ENCODE measurements at regions not wholly inside any gene's neighbourhood (a gene's known extent, or its start where the extent isn't known, plus 50 kb on each side); places are given as distances from the start of the nearest gene placed in this dataset.

DNA sequence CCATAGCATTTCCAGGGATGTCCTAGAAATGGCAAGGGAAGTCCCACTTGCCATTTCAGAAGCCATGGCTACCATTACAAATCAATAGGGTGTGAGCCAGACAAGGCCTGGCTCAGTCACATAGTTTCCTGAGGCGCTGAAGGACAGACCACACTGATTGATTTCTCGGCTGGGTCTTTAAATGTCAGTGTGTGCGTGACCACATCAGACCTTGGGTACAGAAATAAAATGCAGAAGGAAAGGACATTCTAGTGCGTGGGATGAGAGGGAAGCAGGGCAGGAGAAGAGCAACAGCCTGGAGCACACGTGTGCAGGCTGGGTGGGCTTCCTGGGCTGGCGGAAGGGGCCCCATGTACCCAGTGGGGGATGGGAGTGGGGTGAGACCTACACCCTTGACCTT is 58.7 kb upstream of the LYRM9 start:
- Histone ChIP-seq H3K4me1 (ENCODE audit: control insufficient read depth in 4 of 4, insufficient read depth in 4 of 4, low read length in 3 of 4) (no peaks in the 10 kb centered on the region), H3K36me3 (ENCODE audit: control insufficient read depth in 4 of 4, insufficient read depth in 3 of 4, low read depth in 1 of 4, low read length in 3 of 4) (no peaks in the 10 kb centered on the region), H3K9me3 (ENCODE audit: control insufficient read depth in 4 of 4, low read length in 3 of 4) (no peaks in the 10 kb centered on the region), H3K27me3 (ENCODE audit: control insufficient read depth in 4 of 4, insufficient read depth in 4 of 4, low read length in 3 of 4) (no peaks in the 10 kb centered on the region), H3K4me3 (ENCODE audit: low read depth in 1 of 3, low read length in 3 of 3) (no peak overlapping the region), H3K27ac (ENCODE audit: low read depth in 1 of 2, low read length in 2 of 2) (no peak overlapping the region), H3K9ac (ENCODE audit: low read depth in 1 of 2, low read length in 2 of 2) (no peak overlapping the region)
- no peak for TF ChIP-seq RAD21 (IDR thresholded peaks at IDR 0.05)
- TF ChIP-seq SP1 (IDR thresholded peaks at IDR 0.05), result no peak
- no peak for TF ChIP-seq GABPA (IDR thresholded peaks at IDR 0.05 in 1 of 2, conservative IDR thresholded peaks at IDR 0.05 in 1 of 2)
- no peak for TF ChIP-seq RXRA (IDR thresholded peaks at IDR 0.05)
- TF ChIP-seq, protein P1, sequence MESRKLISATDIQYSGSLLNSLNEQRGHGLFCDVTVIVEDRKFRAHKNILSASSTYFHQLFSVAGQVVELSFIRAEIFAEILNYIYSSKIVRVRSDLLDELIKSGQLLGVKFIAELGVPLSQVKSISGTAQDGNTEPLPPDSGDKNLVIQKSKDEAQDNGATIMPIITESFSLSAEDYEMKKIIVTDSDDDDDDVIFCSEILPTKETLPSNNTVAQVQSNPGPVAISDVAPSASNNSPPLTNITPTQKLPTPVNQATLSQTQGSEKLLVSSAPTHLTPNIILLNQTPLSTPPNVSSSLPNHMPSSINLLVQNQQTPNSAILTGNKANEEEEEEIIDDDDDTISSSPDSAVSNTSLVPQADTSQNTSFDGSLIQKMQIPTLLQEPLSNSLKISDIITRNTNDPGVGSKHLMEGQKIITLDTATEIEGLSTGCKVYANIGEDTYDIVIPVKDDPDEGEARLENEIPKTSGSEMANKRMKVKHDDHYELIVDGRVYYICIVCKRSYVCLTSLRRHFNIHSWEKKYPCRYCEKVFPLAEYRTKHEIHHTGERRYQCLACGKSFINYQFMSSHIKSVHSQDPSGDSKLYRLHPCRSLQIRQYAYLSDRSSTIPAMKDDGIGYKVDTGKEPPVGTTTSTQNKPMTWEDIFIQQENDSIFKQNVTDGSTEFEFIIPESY (IDR thresholded peaks at IDR 0.05), result no peak
- no peak for DNase-seq (ENCODE audit: low spot score)
- 76% methylated on average over 6 of the region's 6 CpGs for WGBS

DNA sequence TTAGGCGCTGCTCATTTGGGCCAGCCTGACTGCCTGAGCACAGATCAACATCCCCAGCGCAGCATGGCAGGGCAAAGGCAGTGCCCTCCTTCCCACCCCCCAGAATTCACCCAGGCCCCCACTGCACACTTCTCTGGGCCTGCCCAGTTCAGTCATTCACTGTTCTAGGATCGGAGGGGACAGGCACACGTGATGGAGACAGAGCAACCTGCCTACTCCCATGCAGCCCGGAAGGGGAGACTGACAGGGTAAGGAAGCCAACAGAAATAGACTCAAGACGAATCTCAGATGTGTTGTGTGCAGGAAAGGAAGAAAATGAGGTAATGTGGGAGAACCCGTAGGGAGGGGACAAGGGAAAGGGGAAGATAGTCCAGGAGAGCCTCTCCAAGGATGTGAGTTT is 59.2 kb upstream of the LYRM9 start:
- Histone ChIP-seq H3K36me3 (ENCODE audit: control insufficient read depth in 4 of 4, insufficient read depth in 3 of 4, low read depth in 1 of 4, low read length in 3 of 4) (no peaks in the 10 kb centered on the region), H3K27ac (ENCODE audit: low read depth in 1 of 2, low read length in 2 of 2) (no peak overlapping the region), H3K4me3 (ENCODE audit: low read depth in 1 of 3, low read length in 3 of 3) (no peak overlapping the region), H3K27me3 (ENCODE audit: control insufficient read depth in 4 of 4, insufficient read depth in 4 of 4, low read length in 3 of 4) (no peaks in the 10 kb centered on the region), H3K9ac (ENCODE audit: low read depth in 1 of 2, low read length in 2 of 2) (no peak overlapping the region), H3K4me1 (ENCODE audit: control insufficient read depth in 4 of 4, insufficient read depth in 4 of 4, low read length in 3 of 4) (no peaks in the 10 kb centered on the region), H3K9me3 (ENCODE audit: control insufficient read depth in 4 of 4, low read length in 3 of 4) (no peaks in the 10 kb centered on the region)
- 68% methylated on average over 7 of the region's 7 CpGs for WGBS
- no peak for DNase-seq (ENCODE audit: low spot score)
- TF ChIP-seq GABPA (IDR thresholded peaks at IDR 0.05 in 1 of 2, conservative IDR thresholded peaks at IDR 0.05 in 1 of 2) (no peak), SP1 (IDR thresholded peaks at IDR 0.05) (no peak)
- TF ChIP-seq, protein P2, sequence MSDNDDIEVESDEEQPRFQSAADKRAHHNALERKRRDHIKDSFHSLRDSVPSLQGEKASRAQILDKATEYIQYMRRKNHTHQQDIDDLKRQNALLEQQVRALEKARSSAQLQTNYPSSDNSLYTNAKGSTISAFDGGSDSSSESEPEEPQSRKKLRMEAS (IDR thresholded peaks at IDR 0.05), result no peak

DNA sequence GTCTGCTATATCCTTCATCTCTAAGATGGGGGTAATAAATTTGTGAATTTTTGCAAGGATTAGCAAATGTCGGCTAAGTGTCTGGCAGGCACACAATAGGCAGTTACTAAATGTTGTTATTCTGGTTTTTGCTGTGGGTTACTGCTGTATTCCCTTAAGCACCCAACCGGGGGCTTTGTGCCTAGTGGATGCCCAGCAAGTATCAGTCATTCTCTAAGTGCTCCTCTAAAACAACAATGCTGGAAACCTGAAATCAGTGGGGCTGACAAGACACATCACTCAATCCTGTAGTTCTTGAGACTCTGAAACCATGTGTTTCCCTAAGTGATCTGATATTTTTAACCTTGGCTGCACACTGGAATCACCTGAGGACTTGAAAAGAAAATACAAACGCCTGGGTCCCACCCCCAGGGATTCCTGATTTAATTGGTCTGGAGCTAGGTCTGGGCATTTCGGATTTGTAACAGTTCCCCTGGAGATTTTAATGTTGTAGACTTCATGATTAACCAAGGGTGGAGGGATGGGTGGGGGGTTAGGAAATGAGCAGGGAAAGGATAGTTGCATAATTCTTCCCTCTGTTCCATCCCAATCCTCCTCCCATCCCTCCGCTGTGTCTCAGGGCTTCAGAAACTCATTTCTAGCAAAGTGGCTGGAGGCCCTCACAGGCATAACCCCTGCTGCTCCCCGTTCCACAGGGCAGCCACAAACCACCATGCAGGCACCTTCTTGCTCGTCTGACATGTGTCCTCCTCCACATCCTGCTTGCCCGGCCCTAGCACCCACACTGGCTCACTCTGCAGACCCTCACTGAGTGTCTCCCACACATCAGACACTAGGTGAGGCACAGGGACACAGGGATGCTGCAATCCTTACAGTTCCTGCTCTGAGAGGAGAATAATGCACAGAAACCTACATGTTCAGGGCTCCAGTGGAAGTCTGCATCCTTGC is 61.7 kb upstream of the LYRM9 start:
- no peak overlapping the region for H3K27ac ChIP-seq (ENCODE audit: low read depth in 1 of 2, low read length in 2 of 2)
- DNase-seq (ENCODE audit: low spot score), result no peak
- WGBS, result 68% methylated on average over 8 of the region's 8 CpGs
- TF ChIP-seq, protein P1 (IDR thresholded peaks at IDR 0.05), result no peak
- no peak for TF ChIP-seq TAF1 (conservative IDR thresholded peaks at IDR 0.05)
- no peak for TF ChIP-seq FOXA1 (IDR thresholded peaks at IDR 0.05)
- TF ChIP-seq FOXA2 (IDR thresholded peaks at IDR 0.05), result no peak
- TF ChIP-seq, protein P3, sequence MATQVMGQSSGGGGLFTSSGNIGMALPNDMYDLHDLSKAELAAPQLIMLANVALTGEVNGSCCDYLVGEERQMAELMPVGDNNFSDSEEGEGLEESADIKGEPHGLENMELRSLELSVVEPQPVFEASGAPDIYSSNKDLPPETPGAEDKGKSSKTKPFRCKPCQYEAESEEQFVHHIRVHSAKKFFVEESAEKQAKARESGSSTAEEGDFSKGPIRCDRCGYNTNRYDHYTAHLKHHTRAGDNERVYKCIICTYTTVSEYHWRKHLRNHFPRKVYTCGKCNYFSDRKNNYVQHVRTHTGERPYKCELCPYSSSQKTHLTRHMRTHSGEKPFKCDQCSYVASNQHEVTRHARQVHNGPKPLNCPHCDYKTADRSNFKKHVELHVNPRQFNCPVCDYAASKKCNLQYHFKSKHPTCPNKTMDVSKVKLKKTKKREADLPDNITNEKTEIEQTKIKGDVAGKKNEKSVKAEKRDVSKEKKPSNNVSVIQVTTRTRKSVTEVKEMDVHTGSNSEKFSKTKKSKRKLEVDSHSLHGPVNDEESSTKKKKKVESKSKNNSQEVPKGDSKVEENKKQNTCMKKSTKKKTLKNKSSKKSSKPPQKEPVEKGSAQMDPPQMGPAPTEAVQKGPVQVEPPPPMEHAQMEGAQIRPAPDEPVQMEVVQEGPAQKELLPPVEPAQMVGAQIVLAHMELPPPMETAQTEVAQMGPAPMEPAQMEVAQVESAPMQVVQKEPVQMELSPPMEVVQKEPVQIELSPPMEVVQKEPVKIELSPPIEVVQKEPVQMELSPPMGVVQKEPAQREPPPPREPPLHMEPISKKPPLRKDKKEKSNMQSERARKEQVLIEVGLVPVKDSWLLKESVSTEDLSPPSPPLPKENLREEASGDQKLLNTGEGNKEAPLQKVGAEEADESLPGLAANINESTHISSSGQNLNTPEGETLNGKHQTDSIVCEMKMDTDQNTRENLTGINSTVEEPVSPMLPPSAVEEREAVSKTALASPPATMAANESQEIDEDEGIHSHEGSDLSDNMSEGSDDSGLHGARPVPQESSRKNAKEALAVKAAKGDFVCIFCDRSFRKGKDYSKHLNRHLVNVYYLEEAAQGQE (IDR thresholded peaks at IDR 0.05), result no peak
- TF ChIP-seq JUND (IDR thresholded peaks at IDR 0.05), result no peak
- no peak for TF ChIP-seq NR2F2 (IDR thresholded peaks at IDR 0.05)
- no peak for TF ChIP-seq HNF4A (conservative IDR thresholded peaks at IDR 0.05)
- no peak for TF ChIP-seq GABPA (IDR thresholded peaks at IDR 0.05 in 1 of 2, conservative IDR thresholded peaks at IDR 0.05 in 1 of 2)
- no peak for TF ChIP-seq EGR1 (IDR thresholded peaks at IDR 0.05; ENCODE audit: low read depth in 2 of 2)
- TF ChIP-seq HNF4G (IDR thresholded peaks at IDR 0.05), result no peak
- TF ChIP-seq, protein P4, sequence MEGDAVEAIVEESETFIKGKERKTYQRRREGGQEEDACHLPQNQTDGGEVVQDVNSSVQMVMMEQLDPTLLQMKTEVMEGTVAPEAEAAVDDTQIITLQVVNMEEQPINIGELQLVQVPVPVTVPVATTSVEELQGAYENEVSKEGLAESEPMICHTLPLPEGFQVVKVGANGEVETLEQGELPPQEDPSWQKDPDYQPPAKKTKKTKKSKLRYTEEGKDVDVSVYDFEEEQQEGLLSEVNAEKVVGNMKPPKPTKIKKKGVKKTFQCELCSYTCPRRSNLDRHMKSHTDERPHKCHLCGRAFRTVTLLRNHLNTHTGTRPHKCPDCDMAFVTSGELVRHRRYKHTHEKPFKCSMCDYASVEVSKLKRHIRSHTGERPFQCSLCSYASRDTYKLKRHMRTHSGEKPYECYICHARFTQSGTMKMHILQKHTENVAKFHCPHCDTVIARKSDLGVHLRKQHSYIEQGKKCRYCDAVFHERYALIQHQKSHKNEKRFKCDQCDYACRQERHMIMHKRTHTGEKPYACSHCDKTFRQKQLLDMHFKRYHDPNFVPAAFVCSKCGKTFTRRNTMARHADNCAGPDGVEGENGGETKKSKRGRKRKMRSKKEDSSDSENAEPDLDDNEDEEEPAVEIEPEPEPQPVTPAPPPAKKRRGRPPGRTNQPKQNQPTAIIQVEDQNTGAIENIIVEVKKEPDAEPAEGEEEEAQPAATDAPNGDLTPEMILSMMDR (IDR thresholded peaks at IDR 0.05; ENCODE audit: low read depth, low read length, missing input control), result no peak
- TF ChIP-seq, protein P2 (IDR thresholded peaks at IDR 0.05), result no peak

More for the DNA sequence above, 61.7 kb upstream of the LYRM9 start:
- no peaks in the 10 kb centered on the region for H3K27me3 ChIP-seq (ENCODE audit: control insufficient read depth in 4 of 4, insufficient read depth in 4 of 4, low read length in 3 of 4)
- H3K4me1 ChIP-seq (ENCODE audit: control insufficient read depth in 4 of 4, insufficient read depth in 4 of 4, low read length in 3 of 4), result no peaks in the 10 kb centered on the region
- no peak overlapping the region for H3K9ac ChIP-seq (ENCODE audit: low read depth in 1 of 2, low read length in 2 of 2)
- no peak overlapping the region for H3K4me3 ChIP-seq (ENCODE audit: low read depth in 1 of 3, low read length in 3 of 3)
- no peaks in the 10 kb centered on the region for H3K9me3 ChIP-seq (ENCODE audit: control insufficient read depth in 4 of 4, low read length in 3 of 4)
- no peaks in the 10 kb centered on the region for H3K36me3 ChIP-seq (ENCODE audit: control insufficient read depth in 4 of 4, insufficient read depth in 3 of 4, low read depth in 1 of 4, low read length in 3 of 4)
